Astrocyte (in vitro differentiated cells and primary cell): ENCODE measurements at regions not wholly inside any gene's neighbourhood (a gene's known extent, or its start where the extent isn't known, plus 50 kb on each side); places are given as distances from the start of the nearest gene placed in this dataset.

Source experiments
- EZH2 ChIP-seq: IDR thresholded peaks from 2 replicates; pipeline ENCODE4 v1.6.1; 2012; ENCODE audit warnings: mild to moderate bottlenecking, low read length, inconsistent platforms; ENCODE audit not compliant: insufficient read depth
- TF ChIP-seq, protein P1 (sequence below): IDR thresholded peaks from 2 replicates; pipeline ENCODE4 v1.5.1; 2011; ENCODE audit warnings: low read depth, mild to moderate bottlenecking, inconsistent platforms, low read length, moderate library complexity; ENCODE audit not compliant: insufficient read depth

GRCh38 chr10:65847436-65848230, 1078.2 kb upstream of the LRRTM3 start:
- TF ChIP-seq, protein P1, sequence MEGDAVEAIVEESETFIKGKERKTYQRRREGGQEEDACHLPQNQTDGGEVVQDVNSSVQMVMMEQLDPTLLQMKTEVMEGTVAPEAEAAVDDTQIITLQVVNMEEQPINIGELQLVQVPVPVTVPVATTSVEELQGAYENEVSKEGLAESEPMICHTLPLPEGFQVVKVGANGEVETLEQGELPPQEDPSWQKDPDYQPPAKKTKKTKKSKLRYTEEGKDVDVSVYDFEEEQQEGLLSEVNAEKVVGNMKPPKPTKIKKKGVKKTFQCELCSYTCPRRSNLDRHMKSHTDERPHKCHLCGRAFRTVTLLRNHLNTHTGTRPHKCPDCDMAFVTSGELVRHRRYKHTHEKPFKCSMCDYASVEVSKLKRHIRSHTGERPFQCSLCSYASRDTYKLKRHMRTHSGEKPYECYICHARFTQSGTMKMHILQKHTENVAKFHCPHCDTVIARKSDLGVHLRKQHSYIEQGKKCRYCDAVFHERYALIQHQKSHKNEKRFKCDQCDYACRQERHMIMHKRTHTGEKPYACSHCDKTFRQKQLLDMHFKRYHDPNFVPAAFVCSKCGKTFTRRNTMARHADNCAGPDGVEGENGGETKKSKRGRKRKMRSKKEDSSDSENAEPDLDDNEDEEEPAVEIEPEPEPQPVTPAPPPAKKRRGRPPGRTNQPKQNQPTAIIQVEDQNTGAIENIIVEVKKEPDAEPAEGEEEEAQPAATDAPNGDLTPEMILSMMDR = no peak
- TF ChIP-seq EZH2 = no peak
